SK-N-SH treated with all-trans-retinoic acid at 6 μM for 48 hours (cell line): ENCODE measurements at regions not wholly inside any gene's neighbourhood (a gene's known extent, or its start where the extent isn't known, plus 50 kb on each side); places are given as distances from the start of the nearest gene placed in this dataset.

Experiments used
- ISL1 ChIP-seq: fragments of 250-450 bp; sonication (Bioruptor Pico); IDR thresholded peaks from 2 replicates; pipeline ENCODE4 v2.1.2; 2022; ENCODE audit warnings: mild to moderate bottlenecking, moderate library complexity
- ZNF70 ChIP-seq: fragments of 450-650 bp; formaldehyde crosslinking; IDR thresholded peaks from 2 replicates; pipeline ENCODE4 v1.5.0; 2020; ENCODE audit warnings: mild to moderate bottlenecking, moderate library complexity

- TF ChIP-seq ISL1 (no peak), ZNF70 (CRISPR knock-in tag) (no peak)
Measured at GRCh38 chr20:24823176-24823784, 125.8 kb upstream of the CST7 start.
